Smooth muscle cell (in vitro differentiated cells): ENCODE measurements at regions not wholly inside any gene's neighbourhood (a gene's known extent, or its start where the extent isn't known, plus 50 kb on each side); places are given as distances from the start of the nearest gene placed in this dataset.

Source experiments
- DNase-seq: peaks from one replicate; lab custom pipeline; 2025; ENCODE audit not compliant: unreplicated experiment; lab: John Stamatoyannopoulos, UW
- H2AFZ ChIP-seq: fragments of 200-600 bp; sonication (generic); 2 replicates; pipeline ENCODE4 v1.6.0; 2016; ENCODE audit warnings: antibody characterized with exemption, low read depth, mild to moderate bottlenecking
- H3F3A ChIP-seq: fragments of 200-600 bp; sonication (generic); 2 replicates; pipeline ENCODE4 v1.6.0; 2017; ENCODE audit warnings: antibody characterized with exemption, low read depth
- H3K27ac ChIP-seq: fragments of 200-600 bp; sonication (generic); 2 replicates; pipeline ENCODE4 v1.5.1; 2016; ENCODE audit warnings: low read depth, mild to moderate bottlenecking
- H3K27me3 ChIP-seq: fragments of 200-600 bp; sonication (generic); 2 replicates; pipeline ENCODE4 v1.6.1; 2016; ENCODE audit warnings: low read depth, mild to moderate bottlenecking
- H3K36me3 ChIP-seq: fragments of 200-600 bp; sonication (generic); 2 replicates; pipeline ENCODE4 v1.5.1; 2016; ENCODE audit warnings: low read depth
- H3K4me1 ChIP-seq: fragments of 200-600 bp; sonication (generic); 2 replicates; pipeline ENCODE4 v1.5.1; 2016; ENCODE audit warnings: low read depth
- H3K4me2 ChIP-seq: fragments of 200-600 bp; sonication (generic); 2 replicates; pipeline ENCODE4 v1.6.0; 2016; ENCODE audit warnings: mild to moderate bottlenecking
- H3K4me3 ChIP-seq: fragments of 200-600 bp; sonication (generic); 2 replicates; pipeline ENCODE4 v1.5.1; 2016; ENCODE audit warnings: mild to moderate bottlenecking
- H3K79me2 ChIP-seq: fragments of 200-600 bp; sonication (generic); 2 replicates; pipeline ENCODE4 v1.6.0; 2016; ENCODE audit warnings: low read depth, mild to moderate bottlenecking
- H3K9ac ChIP-seq: fragments of 200-600 bp; sonication (generic); 2 replicates; pipeline ENCODE4 v1.6.0; 2016; ENCODE audit warnings: low read depth
- H3K9me3 ChIP-seq: fragments of 200-600 bp; sonication (generic); replicated peaks from 2 replicates; pipeline ENCODE4 v1.5.1; 2016; ENCODE audit warnings: low read depth
- H4K20me1 ChIP-seq: fragments of 200-600 bp; sonication (generic); 2 replicates; pipeline ENCODE4 v1.6.0; 2016; ENCODE audit warnings: low read depth
- CTCF ChIP-seq: fragments of 200-600 bp; sonication (generic); IDR thresholded peaks from 2 replicates; pipeline ENCODE4 v1.5.1; 2017; ENCODE audit warnings: borderline replicate concordance, mild to moderate bottlenecking, antibody characterized with exemption; ENCODE audit not compliant: insufficient read depth, poor library complexity, severe bottlenecking
- WGBS: methylation state at CpG from one replicate; pipeline ENCODE4 v1.1.7; 2016; ENCODE audit warnings: low lambda C conversion rate; 5-methylcytosine and 5-hydroxymethylcytosine counted together

GRCh38 chr13:109348519-109349258 lies 437.7 kb downstream of the IRS2 start:
- Histone ChIP-seq H3F3A (no peaks in the 10 kb centered on the region), H2AFZ (no peak overlapping the region), H3K27ac (no peak overlapping the region), H3K9ac (no peak overlapping the region), H3K27me3 (no peaks in the 10 kb centered on the region), H3K79me2 (no peaks in the 10 kb centered on the region), H3K36me3 (no peaks in the 10 kb centered on the region), H3K9me3 (no peaks in the 10 kb centered on the region), H3K4me1 (no peaks in the 10 kb centered on the region), H4K20me1 (no peaks in the 10 kb centered on the region), H3K4me3 (no peak overlapping the region), H3K4me2 (peak overlapping the region; percentile 17)
- 32% methylated on average over 3 of the region's 3 CpGs for WGBS
- TF ChIP-seq CTCF = no peak
- DNase-seq = no peak

DNA sequence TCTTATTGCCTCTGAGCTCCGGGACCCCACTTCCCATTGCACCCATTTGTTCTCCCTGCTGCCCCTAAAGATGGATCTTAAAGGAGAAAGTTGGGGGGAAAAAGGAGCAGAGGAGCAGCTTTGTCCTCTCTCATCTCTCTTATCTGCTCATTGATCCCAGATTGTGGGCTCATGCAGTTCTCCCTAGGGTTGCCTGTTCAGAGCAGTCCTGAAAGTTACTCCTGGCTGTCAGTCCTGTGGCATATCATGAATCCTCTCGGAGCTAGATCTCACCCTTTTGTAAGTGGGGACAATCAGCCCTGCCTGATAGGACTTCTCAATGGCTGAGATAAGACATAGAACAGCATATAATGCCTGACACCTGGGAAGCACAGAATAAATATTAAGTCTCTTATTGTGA lies 440.3 kb downstream of the IRS2 start:
- no peak for DNase-seq
- no peak for TF ChIP-seq CTCF
- Histone ChIP-seq H3K9ac (no peak overlapping the region), H3K79me2 (no peaks in the 10 kb centered on the region), H2AFZ (no peak overlapping the region), H3K27me3 (no peaks in the 10 kb centered on the region), H4K20me1 (no peaks in the 10 kb centered on the region), H3F3A (no peaks in the 10 kb centered on the region), H3K4me1 (no peaks in the 10 kb centered on the region), H3K4me2 (no peak overlapping the region), H3K36me3 (no peaks in the 10 kb centered on the region), H3K27ac (no peak overlapping the region), H3K9me3 (no peaks in the 10 kb centered on the region), H3K4me3 (no peak overlapping the region)
- 94% methylated on average over 2 of the region's 2 CpGs for WGBS

- WGBS = 58% methylated on average over 5 of the region's 5 CpGs
- no peaks in the 10 kb centered on the region for H3K9me3 ChIP-seq
- no peak overlapping the region for H3K27ac ChIP-seq
- H3K4me3 ChIP-seq = no peak overlapping the region
- no peaks in the 10 kb centered on the region for H4K20me1 ChIP-seq
- no peak for DNase-seq
- H3K79me2 ChIP-seq = no peaks in the 10 kb centered on the region
- no peaks in the 10 kb centered on the region for H3F3A ChIP-seq
- no peak overlapping the region for H2AFZ ChIP-seq
- H3K27me3 ChIP-seq = no peaks in the 10 kb centered on the region
- H3K9ac ChIP-seq = no peak overlapping the region
- H3K36me3 ChIP-seq = no peaks in the 10 kb centered on the region
- no peaks in the 10 kb centered on the region for H3K4me1 ChIP-seq
- H3K4me2 ChIP-seq = no peak overlapping the region
- TF ChIP-seq CTCF = no peak
Measured at GRCh38 chr13:109345433-109345941, 440.9 kb downstream of the IRS2 start.
